Body of pancreas (tissue), 4 donors: ENCODE measurements at regions not wholly inside any gene's neighbourhood (a gene's known extent, or its start where the extent isn't known, plus 50 kb on each side); places are given as distances from the start of the nearest gene placed in this dataset.
"Not testable (repeated sequence)": the region's sequence is repeated elsewhere in the genome, so short reads cannot be mapped to it uniquely, and the experiment has no call there.

Experiments used
- ATAC-seq: fragments of 150-250 bp; one replicate; pipeline ENCODE4 v1.9.1; 2016
- DNase-seq, 4 donors: peaks; one replicate each; pipeline ENCODE4 v3.0.0-alpha.2; 2019
- H3K27ac ChIP-seq, 4 donors: fragments of 200-600 bp; sonication (generic); 1 replicate in 3 of 4; 2 replicates in 1 of 4; pipeline versions ENCODE4 v1.5.1 to v1.6.1; 2016 to 2019; ENCODE audit warnings: mild to moderate bottlenecking in 1 of 4, mixed read lengths in 1 of 4, moderate library complexity in 1 of 4
- H3K27me3 ChIP-seq, 2 donors: fragments of 200-600 bp; sonication (generic); one replicate each; pipeline ENCODE4 v1.6.0; 2016; ENCODE audit warnings: mild to moderate bottlenecking in 1 of 2
- H3K36me3 ChIP-seq, 2 donors: fragments of 200-600 bp; sonication (generic); replicated peaks in 1 of 2; 2 replicates each; pipeline ENCODE4 v1.5.1; 2016; ENCODE audit warnings: low read depth in 2 of 2; ENCODE audit not compliant: insufficient read depth in 1 of 2
- H3K4me1 ChIP-seq: fragments of 200-600 bp; sonication (generic); one replicate; pipeline ENCODE4 v1.6.0; 2016
- H3K4me3 ChIP-seq, 2 donors: fragments of 200-600 bp; sonication (generic); 1 replicate in 1 of 2; 2 replicates in 1 of 2; pipeline ENCODE4 v1.5.1; 2016 to 2019
- H3K9me3 ChIP-seq, 3 donors: fragments of 200-600 bp; sonication (generic); 1 replicate in 2 of 3; 2 replicates in 1 of 3; pipeline ENCODE4 v1.5.1; 2016
- WGBS, 2 donors: methylation state at CpG; one replicate each; pipeline ENCODE4 v1.1.5; 2017; 5-methylcytosine and 5-hydroxymethylcytosine counted together
- intact Hi-C: fragments of 100-400 bp; cut with DNase I; formaldehyde crosslinking; loops from one replicate; pipeline ENCODE4 v1.15.1; 2023

GRCh38 chr2:111377386-111377959 lies 256.8 kb downstream of the BCL2L11 start:
- WGBS, 2 donors = 94% methylated on average over 3 of the region's 13 CpGs; no CpG with 5 or more reads in 1 of the 2 donors
- H3K27ac ChIP-seq, H3K4me1 ChIP-seq, H3K4me3 ChIP-seq, H3K9me3 ChIP-seq, DNase-seq, intact Hi-C loops, H3K36me3 ChIP-seq, H3K27me3 ChIP-seq: not testable (repeated sequence)
- ATAC-seq = peak; percentile 28

DNA sequence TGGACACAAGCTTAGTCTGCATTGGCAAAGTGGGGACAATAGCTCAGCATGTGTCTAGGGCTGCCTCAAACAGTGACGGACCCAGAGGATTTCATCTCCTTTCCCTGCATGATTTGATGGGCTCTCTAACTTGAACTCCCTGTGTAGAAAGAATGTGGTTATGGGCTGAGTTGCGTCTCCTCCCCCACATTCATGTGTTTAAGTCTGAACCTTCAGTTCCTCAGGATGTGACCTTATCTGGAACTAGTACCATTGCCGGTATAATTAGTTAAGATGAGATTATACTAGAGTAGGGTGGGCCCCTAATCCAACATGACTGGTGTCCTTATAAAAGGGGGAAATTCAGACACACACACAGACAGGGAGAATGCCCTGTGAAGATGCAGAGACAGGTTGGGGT lies 257.6 kb downstream of the BCL2L11 start:
- H3K4me3 ChIP-seq, H3K4me1 ChIP-seq, DNase-seq, H3K9me3 ChIP-seq, H3K36me3 ChIP-seq, intact Hi-C loops, ATAC-seq, H3K27ac ChIP-seq, H3K27me3 ChIP-seq: not testable (repeated sequence)
- no CpG with 5 or more reads among the region's 3 CpGs for WGBS, 2 donors

DNA sequence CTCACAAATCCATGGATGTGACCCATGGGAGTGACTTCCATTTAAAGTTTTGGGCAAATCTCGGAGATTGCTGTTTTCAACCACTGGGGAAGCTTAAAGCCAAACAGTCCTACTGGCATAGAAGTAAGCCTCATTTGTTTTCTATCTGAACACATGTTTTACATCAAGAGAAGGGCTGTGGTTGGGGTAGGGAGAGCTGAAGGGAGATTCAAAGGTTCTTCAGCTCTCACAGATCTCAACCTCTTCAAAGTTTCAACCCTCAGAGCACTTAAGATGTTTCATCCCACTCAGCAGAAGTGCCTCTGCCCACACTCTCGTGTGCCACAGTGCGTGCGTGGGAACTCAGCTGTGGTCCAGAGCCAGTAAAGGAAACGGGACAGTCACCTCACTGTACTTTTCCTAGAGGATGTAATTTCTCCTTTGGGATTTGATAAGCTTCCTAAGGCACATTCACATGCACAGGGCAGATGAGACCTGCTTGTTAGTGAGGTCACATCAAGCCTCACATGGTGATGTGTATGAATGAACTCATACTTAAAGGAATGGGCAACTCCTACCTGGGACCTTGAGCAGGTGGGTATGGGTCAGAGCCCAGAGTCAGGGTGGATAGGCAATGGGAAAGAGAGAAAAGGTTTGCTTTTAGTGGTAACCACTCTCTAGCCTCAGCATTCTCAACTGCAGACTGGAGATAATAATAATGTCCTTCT lies 260.2 kb downstream of the BCL2L11 start:
- H3K4me1 ChIP-seq, H3K9me3 ChIP-seq, H3K27me3 ChIP-seq, H3K4me3 ChIP-seq, DNase-seq, intact Hi-C loops, H3K27ac ChIP-seq, ATAC-seq, H3K36me3 ChIP-seq: not testable (repeated sequence)
- 93% methylated on average over 4 of the region's 5 CpGs; no CpG with 5 or more reads in 1 of the 2 donors for WGBS, 2 donors

DNA sequence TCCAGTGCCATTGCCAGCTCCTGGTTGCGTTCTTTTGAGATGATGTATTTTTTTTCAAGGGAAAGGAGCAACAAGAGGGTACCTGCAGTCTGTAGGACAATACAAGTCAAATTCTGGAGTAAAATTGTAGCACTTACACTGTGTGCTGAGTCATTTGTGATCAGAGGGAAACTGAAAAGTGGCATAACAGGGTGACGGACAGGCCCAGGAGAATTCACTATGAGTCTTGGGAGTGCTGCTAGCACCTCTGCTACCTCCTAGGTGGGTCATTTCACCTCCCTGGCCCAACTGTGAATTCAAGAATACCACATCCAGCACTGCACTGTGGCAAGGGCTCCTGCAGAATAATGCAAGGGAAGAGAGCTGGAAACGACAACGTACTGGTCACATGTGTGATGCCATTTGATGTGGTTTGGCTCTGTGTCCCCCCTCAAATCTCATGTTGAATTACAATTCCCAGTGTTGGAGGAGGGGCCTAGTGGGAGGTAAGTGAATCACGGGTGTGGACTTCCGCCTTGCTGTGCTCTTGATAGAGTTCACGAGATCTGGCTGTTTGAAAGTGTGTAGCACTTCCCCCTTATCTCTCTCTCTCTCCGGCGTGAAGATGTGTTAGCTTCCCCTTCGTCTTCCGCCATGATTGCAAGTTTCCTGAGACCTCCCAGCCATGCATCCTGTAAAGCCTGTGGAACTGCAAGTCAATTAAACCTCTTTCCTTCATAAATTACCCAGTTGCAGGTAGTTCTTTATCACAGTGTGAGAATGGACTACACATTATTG lies 261.0 kb downstream of the BCL2L11 start:
- ATAC-seq, intact Hi-C loops, H3K9me3 ChIP-seq, H3K27me3 ChIP-seq, H3K4me1 ChIP-seq, H3K4me3 ChIP-seq, DNase-seq, H3K27ac ChIP-seq, H3K36me3 ChIP-seq: not testable (repeated sequence)
- 82 to 88% methylated on average over 7 of the region's 11 CpGs for WGBS, 2 donors

GRCh38 chr2:111382507-111382906 lies 261.8 kb downstream of the BCL2L11 start:
- 71 to 73% methylated on average over 2 of the region's 3 CpGs for WGBS, 2 donors
- intact Hi-C loops, H3K9me3 ChIP-seq, ATAC-seq, H3K4me3 ChIP-seq, H3K36me3 ChIP-seq, H3K4me1 ChIP-seq, H3K27me3 ChIP-seq, H3K27ac ChIP-seq, DNase-seq: not testable (repeated sequence)

DNA sequence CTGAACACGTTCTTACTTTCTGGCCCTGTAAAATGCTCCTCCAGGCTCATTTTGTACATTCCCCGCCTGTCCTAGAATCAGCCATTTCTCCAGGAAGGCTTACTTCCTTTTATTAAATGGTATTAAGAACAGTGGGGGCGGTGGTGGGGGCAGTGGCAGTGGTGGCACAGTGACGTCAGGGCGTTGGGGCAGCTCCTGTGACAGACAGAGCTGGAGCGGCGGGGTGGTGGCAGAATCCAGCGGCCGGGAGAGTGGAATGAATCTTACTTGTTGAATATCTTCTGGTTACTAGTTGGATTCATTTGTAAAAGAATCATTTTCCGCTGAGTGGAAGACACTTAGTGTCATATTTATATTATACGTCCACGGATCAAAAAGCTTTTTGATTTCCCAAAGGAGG lies 262.6 kb downstream of the BCL2L11 start:
- 83 to 88% methylated on average over 9 to 10 of the region's 12 CpGs for WGBS, 2 donors

DNA sequence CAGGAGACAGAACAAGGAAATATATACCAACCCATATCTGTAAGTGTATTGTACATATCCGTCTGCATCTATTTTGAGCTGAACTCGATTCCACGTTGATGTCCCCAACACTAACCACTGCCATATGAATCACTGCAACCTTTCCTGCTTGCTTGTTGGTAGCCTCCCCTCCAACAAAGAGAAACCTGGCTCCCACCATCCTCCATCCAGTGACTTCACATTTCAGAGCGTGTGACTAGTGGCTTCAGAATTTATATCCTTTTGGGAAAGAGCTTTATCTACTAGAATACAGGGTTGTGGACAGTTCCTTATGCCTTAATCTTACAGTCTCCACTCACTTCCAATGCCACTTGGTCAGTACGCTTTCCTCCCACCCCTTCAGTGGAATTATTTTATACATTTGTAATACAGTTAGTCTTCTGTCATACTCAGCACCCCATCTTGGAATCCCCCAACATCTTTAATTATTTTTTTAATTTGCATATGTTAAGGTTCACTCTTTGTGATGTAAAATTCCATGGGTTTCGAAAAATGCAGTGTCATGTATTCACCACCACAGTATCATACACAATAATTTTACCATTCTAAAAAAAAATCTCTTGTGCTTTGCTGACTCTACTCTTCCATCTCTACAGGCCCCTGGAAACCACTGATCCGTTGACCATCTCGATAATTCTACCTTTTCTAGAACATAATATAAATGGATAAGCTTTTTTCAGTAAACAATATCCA lies 264.7 kb downstream of the BCL2L11 start:
- H3K27me3 ChIP-seq, H3K4me3 ChIP-seq, ATAC-seq, DNase-seq, H3K36me3 ChIP-seq, H3K4me1 ChIP-seq, H3K9me3 ChIP-seq, intact Hi-C loops, H3K27ac ChIP-seq: not testable (repeated sequence)
- 88 to 89% methylated on average over 8 of the region's 8 CpGs for WGBS, 2 donors

More for the DNA sequence above, 262.6 kb downstream of the BCL2L11 start:
- H3K9me3 ChIP-seq, H3K4me1 ChIP-seq, H3K36me3 ChIP-seq, DNase-seq, ATAC-seq, H3K27me3 ChIP-seq, intact Hi-C loops, H3K4me3 ChIP-seq, H3K27ac ChIP-seq: not testable (repeated sequence)

DNA sequence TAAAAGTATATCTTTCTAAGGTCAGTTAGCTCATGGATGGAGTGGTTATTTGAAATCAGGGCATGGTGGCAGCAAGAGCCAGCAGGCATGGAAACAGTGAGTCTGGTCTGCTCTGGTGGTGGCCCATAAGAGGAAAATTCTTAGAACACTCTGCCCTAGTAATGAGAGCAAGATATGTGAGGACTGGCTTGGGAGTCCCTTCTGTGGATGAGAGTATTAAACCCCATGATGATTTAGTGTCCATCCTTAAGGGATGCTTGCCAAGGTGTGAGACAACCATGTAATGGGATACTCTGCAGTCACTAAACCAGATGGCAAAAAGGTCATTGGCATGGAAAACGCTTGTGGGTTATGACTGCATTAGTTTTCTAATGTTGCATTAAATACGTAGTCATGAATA lies 269.9 kb downstream of the BCL2L11 start:
- H3K4me1 ChIP-seq, H3K9me3 ChIP-seq, H3K4me3 ChIP-seq, H3K36me3 ChIP-seq, DNase-seq, ATAC-seq, H3K27me3 ChIP-seq, H3K27ac ChIP-seq, intact Hi-C loops: not testable (repeated sequence)
- WGBS, 2 donors = 100% methylated on average over 1 of the region's 2 CpGs; no CpG with 5 or more reads in 1 of the 2 donors

DNA sequence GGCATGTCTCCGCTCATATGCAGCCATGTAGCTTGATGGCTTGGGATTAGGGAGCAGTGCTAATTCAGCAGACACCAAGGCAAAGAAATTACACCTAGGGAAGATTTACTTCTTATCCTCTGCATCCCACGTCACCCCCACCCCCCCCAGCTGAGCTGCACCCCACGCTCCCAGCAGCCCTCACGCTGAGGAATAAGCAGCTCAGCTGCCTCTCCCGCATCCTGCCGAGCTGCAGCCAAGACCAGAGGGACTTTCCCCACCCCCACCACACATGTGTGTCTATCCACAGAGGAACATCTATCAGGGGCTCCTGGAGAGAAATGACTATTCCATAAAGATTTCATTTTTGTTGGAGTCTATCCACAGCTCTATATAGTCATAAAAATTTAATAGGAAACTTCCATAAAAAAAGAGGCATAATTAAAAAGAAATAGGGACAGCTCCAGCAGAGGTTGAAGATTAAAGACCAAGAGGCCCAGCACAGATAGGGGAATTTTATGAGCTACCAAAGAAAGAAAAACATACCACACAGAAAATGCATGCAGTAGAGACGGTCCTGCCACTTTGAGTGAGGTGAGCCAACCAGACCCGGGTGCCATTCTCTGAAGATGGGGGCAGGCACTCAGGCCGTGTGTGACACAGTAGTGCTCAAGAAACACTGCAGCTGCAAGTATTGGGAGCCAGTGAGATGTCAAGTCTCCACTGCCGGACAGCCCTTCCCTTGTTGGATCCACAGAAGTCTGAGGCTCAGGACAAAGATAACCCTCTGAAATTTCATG lies 274.8 kb downstream of the BCL2L11 start:
- peak; percentile 33 for ATAC-seq
- H3K4me1 ChIP-seq, H3K27ac ChIP-seq, H3K9me3 ChIP-seq, H3K4me3 ChIP-seq, intact Hi-C loops, H3K27me3 ChIP-seq, H3K36me3 ChIP-seq: not testable (repeated sequence)
- peak in 1 of 4 donors; percentile 25 for DNase-seq
- 51 to 57% methylated on average over 6 of the region's 10 CpGs for WGBS, 2 donors

GRCh38 chr2:111400598-111401253 lies 280.0 kb downstream of the BCL2L11 start:
- H3K4me3 ChIP-seq, intact Hi-C loops, DNase-seq, H3K36me3 ChIP-seq, H3K27ac ChIP-seq, H3K4me1 ChIP-seq, H3K27me3 ChIP-seq, H3K9me3 ChIP-seq, ATAC-seq: not testable (repeated sequence)
- WGBS, 2 donors = 48 to 58% methylated on average over 2 to 3 of the region's 3 CpGs
